LHCN-M2 (cell line): ENCODE measurements at regions not wholly inside any gene's neighbourhood (a gene's known extent, or its start where the extent isn't known, plus 50 kb on each side); places are given as distances from the start of the nearest gene placed in this dataset.
A peak's percentile ranks its signal among the peaks of the same experiment; 100 is the strongest.

Experiments used
- DNase-seq: peaks from one replicate; pipeline ENCODE4 v3.0.0-alpha.2; 2012; ENCODE audit warnings: low read depth

DNA sequence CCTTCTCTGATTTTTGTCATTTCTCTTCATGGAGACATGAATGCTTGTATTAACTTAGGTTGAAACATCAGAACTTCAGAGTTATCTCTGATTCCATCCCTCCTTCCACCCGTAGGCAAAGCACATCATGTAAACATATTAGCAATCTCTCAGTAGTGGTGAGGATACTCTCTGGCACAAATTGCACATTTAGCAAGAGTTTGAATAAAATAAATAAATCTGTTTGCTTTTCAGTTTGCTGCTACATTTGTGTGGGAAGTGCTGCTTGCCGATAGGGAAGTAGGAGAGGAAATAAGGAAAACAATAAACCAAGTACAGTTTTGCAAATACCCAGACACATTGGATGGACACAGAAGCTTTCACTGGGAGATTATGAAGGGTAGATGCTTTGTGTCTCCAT is 359.0 kb downstream of the BCKDHB start:
- no peak for DNase-seq

DNA sequence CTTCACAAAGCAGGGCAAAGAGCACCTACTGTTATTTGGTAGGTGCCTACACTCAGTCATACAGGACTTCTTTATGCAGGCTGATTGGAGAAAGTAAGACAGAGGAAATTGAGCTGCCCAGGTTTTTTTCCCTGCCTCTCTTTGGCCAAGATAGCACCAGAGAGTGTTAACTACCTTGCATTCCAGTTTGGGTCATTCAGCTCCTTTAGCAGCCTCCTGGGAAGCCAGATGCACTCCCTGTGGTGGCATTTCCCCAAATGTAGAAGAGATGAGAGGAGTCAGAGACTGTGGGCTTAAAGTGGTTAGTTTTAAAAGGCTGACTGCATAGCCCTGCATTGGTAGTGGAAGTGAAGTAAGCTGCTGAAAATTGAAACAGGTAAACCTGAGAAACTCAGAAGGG is 358.4 kb downstream of the BCKDHB start:
- DNase-seq = no peak

DNA sequence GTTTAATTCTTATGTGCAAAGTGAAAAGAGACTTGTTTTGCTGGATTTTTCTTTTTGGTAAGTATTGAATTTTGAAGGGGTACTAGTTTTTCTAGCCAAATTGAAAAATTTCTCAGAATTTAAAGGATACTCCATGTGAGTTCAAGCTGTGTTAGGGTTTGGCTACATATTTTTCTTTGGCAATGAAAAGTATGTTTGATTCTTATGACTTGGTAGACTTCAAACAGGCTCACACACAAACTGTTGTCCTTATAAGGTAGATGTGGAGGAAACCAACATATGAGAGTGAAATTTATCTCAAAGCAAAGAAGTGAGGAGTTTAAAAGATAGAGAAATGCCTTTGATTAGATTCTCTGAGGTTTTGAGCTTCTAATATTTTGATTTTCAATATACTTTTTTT is 356.7 kb downstream of the BCKDHB start:
- DNase-seq = no peak

DNA sequence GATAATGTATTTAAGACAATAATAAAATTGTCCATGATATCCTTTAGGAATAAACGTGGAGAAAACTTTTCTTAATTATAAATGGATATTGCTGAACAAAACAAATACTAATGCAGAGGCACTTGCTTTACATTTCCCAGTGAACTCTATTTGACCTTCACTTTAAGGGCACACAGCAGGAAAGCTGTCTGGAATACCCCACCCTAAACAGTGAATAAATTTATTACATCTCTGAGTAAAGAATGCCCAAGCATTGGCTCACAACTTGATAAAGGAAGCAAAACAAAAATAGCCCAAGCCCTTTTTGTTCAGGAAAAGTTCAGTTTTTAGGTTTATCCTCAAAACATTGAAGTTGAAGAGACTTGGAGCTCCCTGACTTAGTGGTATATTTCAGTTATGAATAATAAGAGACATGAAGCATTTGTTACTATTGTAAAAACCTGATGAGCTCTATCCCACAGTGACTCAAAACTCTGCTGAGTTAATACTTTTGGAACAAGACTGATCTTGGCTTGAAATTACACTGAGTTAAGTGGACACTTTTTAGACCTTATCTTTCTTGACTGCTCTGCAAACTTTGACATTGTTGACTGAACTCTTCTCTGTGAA is 353.9 kb downstream of the BCKDHB start:
- DNase-seq = peak; percentile 41

DNA sequence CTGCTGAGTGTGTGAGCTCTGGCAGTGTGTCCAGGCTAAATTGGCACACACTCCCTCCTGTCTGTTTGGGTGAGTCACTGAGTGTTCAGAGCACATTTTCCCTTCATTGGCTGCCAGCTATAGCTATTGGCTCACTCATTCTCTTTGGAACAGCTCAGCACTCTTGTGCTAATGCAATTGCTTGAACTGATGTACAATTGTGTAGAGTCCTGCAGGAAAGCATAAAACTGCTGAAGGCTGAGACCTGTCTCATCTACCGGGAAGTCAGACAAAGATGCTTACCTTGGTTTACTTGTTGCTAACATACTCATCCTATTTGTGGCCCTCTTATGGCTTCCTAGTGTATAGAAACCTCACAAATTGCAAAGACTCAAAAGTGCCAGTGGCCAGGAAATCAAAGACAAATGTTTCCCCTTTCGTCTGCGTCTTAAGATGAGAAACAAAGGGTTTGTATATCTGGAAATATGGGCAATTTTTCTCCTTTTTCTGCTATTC is 351.0 kb downstream of the BCKDHB start:
- peak; percentile 93 for DNase-seq

DNA sequence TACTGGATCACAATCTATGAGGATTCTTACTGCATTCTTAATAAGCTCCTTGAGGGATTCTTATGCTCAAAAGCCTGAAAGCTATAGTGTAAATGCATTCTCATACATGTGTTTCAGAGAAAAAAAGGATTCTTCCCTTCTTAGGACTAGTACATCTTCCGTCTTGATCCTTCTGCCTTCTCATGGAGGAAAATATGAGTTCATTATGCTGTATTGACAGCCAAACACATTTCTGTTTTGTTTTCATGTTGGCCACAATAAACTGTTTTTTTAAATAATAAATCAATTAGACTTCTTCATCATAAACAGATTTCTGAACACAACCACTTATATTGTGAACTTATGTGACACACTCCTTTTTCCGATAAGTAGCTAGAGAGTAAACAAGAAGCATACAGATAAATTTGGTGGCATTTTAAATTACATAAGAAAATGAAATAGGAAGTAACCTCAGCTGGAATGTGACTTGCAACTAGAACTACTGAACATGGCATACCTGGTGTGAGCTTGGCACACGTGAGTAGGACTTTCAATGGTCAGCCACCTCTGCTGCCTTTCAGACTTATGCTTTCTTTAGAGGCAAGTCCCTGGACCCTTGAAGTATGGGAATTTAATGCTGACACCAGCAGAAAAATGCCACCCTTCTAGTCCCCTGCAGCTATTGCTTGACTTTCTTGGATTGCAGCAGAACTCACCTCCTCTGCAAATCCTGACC is 350.4 kb downstream of the BCKDHB start:
- no peak for DNase-seq

DNA sequence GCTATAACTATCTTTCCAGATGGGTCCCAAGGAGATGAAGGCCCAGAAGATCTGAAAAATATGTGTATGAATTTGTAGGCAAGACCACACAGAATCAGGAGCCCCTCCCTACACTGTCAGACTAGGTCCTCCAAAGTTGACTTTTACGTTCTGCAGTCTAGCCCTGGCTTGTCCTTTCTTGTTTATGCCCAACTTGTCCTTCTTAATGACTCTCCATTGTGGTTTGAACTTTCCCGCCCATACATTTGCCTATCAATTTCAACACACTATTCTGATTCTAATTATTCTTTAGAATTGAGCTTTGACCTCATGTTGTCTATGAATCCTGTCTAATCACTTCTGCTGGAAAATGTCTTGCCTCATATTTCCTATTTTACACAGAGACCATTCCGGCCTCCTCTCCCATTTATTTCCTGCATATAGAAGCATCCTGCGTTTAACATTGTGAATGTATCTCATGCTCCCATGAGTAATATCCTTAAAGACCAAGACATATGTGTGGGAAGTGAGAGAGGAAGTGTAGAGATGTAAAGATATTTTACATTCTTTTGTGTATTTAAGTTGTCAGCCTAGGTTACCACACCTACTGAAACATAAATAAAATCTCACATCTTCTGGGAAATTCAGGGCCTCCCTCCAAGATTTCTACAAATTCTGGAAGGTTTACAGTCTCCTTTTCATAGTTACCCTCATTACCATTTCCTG is 348.3 kb downstream of the BCKDHB start:
- DNase-seq = no peak

DNA sequence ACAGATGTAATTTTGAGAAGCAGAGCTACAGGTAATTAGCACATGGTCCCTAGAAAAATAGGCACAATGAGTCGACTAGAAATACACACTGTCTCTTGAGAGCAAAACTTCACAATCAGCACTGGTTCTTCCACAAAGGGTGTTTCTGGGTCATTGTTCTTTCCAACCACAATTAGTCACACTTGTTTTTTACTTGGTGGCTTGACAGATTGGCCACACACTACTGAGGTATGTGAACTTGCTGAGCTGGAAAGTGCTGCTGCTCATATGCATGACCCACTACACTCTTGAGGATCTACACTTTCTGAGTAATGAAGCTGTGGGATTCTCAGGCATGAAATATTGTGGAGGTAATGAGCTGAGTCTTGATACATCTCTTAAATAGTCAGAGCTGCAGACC is 347.7 kb downstream of the BCKDHB start:
- DNase-seq = peak; percentile 97

DNA sequence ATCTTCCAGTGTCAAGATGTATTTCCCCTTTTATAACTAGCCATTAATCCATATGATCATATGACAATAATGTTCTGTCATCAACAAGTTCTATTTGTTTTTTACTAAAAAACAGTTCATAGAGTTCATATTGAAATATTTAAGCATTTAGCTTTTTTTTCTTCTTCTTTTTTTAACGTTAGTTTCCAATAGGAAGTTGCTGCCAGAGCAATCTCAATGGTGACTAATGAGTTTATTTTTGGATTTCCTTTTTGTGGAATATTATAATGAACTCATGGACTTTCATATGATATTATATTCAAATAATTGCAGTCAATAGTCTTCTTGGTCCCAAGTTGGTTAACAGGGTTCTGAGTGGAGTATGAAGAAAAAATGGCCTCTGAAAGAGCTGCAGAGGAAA is 343.3 kb downstream of the BCKDHB start:
- no peak for DNase-seq

DNA sequence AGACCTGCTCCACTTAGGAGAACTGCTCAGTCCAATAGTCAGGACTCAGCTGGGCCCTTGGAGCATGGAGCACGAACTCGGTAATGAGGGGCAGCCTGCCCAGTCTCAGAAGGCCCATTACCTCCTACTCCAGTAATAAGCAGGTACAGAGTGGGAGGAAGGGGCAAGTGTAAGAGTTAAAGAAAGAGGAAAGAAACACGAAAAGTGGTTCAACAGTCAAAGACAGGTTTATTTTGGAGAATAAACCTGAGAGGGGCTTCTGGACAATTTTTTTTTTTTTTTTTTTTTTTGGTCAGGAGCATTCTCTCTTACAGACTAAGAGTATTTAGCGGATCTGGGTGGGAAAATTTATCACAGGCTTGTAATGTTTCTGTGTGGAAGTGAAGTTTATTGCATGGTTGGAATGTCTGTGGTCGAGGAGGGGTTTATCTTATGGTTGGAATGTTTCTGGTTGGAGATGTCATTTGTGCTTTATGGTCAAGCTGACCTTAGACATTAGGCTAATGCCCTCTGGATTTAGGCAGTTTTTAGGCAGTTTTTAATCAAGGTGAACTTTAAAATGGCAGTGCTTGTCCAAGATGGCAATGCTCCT is 340.1 kb downstream of the BCKDHB start:
- DNase-seq = no peak

DNA sequence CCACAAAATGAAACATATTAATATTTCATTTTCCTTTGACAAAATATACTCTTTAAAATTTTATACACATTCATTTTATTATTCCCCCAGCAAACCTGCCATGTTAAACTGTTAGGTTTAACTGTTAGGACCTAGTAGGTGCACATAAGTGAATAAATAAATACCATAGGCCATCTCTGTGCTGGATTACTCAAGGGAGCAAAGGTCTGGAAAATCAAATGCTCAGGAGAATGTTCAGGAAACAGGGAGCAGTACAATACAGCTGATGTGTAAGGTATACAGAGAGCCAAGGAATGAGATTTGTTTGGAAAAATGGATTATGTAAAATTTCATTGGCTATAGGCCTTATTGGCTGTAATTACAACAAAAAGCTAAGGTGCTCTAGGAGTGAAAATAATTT is 339.3 kb downstream of the BCKDHB start:
- no peak for DNase-seq

DNA sequence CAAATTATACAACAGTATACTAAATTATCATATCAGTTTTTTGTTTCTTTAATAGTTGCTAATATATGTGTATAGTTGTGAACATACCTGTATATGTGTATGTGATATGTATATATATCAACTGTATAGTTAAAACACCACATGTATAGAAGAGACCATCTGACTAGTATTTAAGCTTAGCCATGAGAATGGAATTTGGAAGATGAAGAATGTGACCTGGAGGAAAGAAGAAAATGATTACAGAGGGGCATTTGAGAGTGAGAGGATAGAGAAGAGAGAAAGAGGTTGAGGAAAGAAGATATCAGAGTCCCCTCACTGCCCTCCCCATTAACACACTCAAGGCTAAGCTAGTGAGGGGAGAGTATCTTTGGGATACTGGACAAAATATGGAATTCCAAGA is 335.9 kb downstream of the BCKDHB start:
- no peak for DNase-seq

DNA sequence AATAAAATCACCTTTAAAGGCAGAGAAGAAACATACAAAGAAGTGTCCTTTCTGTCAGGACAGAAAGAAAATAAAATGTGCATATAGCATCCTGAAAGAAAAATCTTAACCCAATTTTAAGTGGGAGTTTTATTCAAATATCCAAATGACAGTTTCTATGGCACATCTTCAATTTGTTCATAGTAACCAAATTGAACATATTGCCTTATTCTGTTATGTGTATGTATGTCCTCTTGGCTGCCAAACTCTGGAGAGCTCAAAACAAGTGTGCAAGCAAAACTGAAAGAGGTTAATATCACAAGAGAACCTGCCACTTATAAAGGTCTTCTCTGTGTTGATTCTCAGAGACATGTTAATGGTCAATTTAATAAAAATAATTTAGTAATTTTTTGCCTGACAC is 334.7 kb downstream of the BCKDHB start:
- no peak for DNase-seq

DNA sequence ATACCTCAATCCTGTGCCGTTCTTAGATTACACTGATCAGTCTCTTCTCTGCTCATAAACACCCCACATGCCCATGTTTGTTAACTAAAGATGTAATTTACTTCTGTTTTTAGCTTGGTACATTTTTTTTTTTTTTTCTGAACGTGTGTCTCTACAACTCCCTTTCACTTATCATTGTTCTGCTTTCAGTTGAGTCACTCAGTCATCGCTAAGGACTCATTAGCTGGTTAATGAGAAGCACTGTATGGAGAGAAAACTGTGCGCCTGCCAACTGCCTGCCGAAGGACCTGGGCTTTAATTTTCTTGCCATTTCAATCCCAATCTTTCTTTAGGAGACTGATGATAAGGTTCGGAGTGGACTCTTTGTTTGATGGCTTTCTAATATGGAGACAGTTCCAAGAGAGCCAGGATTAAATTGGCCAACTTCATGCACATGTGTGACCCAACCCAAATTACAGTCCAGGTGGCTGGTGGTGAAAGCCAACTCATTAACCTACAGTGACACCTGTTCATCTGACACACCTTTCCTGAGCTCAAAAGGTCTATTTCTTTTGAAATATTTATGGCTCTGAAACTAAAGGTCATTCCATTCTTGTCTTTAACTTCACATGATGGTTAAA is 334.1 kb downstream of the BCKDHB start:
- no peak for DNase-seq

DNA sequence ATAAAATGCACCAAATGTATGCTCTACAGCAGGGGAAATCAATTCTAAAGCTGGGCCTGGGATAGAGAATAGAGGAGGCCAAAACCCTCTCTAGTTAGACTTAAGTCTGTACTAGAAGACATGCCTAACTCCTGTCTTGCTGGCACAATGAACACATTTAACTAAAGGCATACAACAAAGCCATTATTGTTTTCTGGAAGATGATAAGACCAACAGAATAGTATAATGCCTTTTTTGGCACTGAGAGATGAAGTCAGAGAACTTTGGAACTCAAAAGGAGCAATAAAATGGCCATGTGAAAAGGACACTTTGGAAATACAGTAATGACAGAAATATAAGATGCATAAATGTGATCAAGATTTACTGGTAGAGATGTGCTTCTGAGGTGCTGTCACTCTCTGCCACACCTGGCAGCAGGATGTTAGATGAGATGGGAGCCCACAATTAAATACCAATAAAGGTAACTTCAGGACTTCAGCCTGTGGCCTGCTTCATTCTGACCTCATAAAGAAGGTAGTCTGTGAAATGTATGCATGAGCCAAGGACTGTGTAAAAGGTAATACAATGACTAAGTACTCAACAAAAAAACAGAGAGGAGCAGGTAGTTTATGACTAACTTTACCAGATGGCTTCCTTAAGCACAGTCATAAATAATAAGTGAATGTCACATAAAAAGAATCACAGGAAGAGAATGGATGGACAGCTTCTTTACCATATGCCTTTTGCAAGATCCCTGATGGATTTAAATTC is 333.4 kb downstream of the BCKDHB start:
- no peak for DNase-seq

DNA sequence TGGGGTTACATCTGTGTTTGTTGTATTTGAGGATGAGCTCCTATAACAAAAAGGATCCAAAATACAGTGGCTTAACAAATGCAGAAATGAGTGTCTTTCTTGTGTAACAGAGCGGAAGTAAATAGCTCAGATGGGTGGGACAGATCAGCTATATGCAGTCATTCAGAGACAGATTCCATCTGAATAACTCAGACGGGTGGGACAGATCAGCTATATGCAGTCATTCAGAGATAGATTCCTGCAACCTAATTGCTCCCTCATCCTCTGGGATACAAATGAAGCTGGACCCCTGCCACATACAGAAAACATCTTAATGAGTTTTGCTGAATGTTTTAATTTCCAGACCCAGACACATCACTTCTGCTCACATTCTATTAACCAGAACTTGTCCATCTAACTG is 332.3 kb downstream of the BCKDHB start:
- peak; percentile 84 for DNase-seq

DNA sequence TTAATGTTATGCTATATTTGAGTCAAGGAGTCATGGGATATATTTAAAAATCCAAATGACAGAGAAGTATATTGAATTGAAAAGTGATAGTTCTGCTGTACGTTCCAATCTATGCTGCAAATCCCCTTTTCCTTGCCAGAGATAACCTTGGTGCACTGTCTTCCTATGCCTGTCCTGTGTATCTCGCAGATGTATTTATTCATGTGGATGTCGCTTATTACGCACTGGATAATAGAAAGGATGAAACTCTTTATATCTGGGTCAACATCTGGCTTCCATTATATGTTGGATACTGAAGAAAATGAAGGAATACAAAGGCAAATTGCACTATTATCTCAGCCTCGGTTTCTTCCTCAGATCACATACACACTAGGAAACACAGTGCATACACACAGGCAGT is 331.3 kb downstream of the BCKDHB start:
- DNase-seq = no peak

DNA sequence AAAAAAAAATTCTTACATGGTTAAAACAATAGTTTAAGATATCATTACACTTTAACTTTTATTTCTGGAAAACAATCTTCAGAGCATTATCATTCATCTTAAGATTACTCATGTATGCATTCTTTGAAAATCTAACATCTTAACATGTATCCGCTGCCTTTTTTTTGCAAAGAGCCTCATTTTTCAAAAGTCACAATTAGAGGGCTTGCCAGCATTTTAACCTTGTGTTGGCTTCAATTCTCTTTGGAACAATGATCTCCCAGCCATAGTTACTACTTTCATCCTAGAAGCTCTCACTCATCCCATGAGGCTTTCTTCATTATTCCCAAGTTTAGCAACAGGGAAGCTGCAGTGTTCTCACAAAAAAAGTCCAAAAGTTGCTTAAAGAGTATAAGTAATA is 330.8 kb downstream of the BCKDHB start:
- no peak for DNase-seq

DNA sequence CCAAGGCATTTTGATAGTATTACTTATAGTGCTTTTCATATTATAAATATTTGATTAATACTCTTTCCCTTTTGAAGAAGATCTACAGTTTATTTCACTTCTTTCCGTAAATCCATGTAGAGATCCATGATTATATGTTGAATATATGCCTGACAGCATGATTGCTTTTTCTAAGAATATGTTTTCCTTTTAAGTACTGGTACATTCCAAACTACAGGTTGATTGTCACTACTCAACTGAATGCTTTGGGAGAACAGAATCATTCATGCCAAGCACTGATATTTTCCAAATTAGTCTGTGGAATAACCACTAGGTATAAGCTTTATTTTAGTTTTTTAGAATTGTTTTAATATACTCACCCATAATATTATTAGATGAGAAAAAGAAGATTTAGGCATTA is 330.2 kb downstream of the BCKDHB start:
- no peak for DNase-seq

DNA sequence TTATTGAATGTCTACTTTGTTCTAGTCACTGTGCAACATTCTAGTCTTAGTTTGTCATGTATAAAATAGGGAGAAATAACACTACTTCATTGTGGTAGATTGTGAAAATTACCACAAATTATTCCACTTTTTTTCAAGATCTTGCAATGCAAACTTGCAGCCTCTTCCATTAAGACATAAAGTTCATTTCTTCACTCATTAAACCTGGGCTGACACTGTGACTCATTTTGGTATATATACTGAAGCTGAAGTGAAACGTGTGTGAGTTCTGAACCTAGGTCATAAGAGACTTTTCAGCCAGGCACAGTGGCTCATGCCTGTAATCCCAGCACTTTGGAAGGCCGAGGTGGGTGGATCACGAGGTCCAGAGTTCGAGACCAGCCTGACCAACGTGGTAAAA is 329.0 kb downstream of the BCKDHB start:
- no peak for DNase-seq

DNA sequence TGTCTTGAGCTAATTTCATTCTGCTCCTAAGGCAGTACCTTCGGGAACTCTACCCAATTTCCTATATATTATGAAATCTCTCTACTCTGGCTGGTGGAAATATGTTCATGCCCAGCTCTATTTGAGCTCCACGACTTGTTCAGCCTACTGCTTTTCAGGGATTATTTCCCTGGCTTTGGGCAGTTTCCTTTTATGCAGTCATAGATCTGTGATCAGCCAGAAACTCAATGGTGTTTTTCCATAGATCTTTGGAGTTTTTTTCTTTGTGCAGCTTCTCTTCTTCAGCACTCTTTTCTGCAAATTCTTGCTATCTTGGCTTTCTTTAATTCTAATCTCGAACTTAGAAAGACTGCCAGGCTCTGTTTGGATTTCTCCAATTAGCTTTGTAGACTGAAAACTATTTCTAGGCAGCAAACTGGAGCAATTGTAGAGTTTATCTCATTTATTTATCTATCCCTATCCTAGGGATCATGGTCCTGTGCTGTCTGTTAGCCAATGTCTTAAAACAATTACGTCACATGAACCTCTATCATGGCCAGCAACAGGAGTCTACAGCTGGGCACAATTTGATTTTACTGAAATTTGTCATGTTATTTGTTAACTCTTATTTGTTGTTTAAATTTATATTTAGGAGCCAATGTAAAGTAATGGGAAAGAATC is 328.4 kb downstream of the BCKDHB start:
- DNase-seq = no peak
